Type B pancreatic cell (in vitro differentiated cells): ENCODE measurements at regions not wholly inside any gene's neighbourhood (a gene's known extent, or its start where the extent isn't known, plus 50 kb on each side); places are given as distances from the start of the nearest gene placed in this dataset.
"Not testable (repeated sequence)": the region's sequence is repeated elsewhere in the genome, so short reads cannot be mapped to it uniquely, and the experiment has no call there.

Source experiments
- DNase-seq: peaks from one replicate; pipeline ENCODE4 v3.0.0; 2021; ENCODE audit warnings: mixed read lengths; ENCODE audit not compliant: unreplicated experiment; ENCODE audit errors: extremely low spot score
- H3K27ac Mint-ChIP-seq: 2 replicates; pipeline ENCODE4 v1.8.0; 2021; ENCODE audit warnings: mild to moderate bottlenecking, mixed read lengths
- H3K27me3 Mint-ChIP-seq: 2 replicates; pipeline ENCODE4 v1.8.0; 2021; ENCODE audit warnings: mixed read lengths
- H3K36me3 Mint-ChIP-seq: 2 replicates; pipeline ENCODE4 v1.8.0; 2021; ENCODE audit warnings: mixed read lengths
- H3K4me1 Mint-ChIP-seq: one replicate; pipeline ENCODE4 v1.8.0; 2021; ENCODE audit warnings: mixed read lengths; ENCODE audit not compliant: unreplicated experiment
- H3K4me3 Mint-ChIP-seq: 2 replicates; pipeline ENCODE4 v1.8.0; 2021; ENCODE audit warnings: mild to moderate bottlenecking, mixed read lengths
- H3K9me3 Mint-ChIP-seq: 2 replicates; pipeline ENCODE4 v1.8.0; 2021; ENCODE audit warnings: mixed read lengths
- CTCF ChIP-seq: fragments of 200-600 bp; sonication (generic); conservative IDR thresholded peaks from 2 replicates; pipeline ENCODE4 v1.5.0; 2021; ENCODE audit warnings: antibody characterized with exemption, mild to moderate bottlenecking

- Mint-ChIP-seq H3K4me3 (no peak overlapping the region), H3K36me3 (no peaks in the 10 kb centered on the region), H3K4me1 (peaks cover 5% of the 10 kb centered on the region), H3K9me3 (no peaks in the 10 kb centered on the region), H3K27me3 (peaks cover 3% of the 10 kb centered on the region), H3K27ac (no peak overlapping the region)
- no peak for TF ChIP-seq CTCF
- no peak for DNase-seq
These were observed 174.5 kb downstream of the CD83 start for GRCh38 chr6:14292119-14292518.

GRCh38 chr6:14294270-14294951 is 176.8 kb downstream of the CD83 start:
- no peak overlapping the region for H3K4me3 Mint-ChIP-seq
- peaks cover 14% of the 10 kb centered on the region for H3K27me3 Mint-ChIP-seq
- H3K4me1 Mint-ChIP-seq: peaks cover 5% of the 10 kb centered on the region

GRCh38 chr6:14296698-14297097 is 179.1 kb downstream of the CD83 start:
- H3K4me3 Mint-ChIP-seq, H3K9me3 Mint-ChIP-seq, H3K27ac Mint-ChIP-seq, H3K36me3 Mint-ChIP-seq, H3K4me1 Mint-ChIP-seq, DNase-seq: not testable (repeated sequence)
- H3K27me3 Mint-ChIP-seq: peaks cover 30% of the 10 kb centered on the region

More at GRCh38 chr6:14294270-14294951, 176.8 kb downstream of the CD83 start:
- H3K9me3 Mint-ChIP-seq: no peaks in the 10 kb centered on the region
- no peak for DNase-seq
- H3K36me3 Mint-ChIP-seq: no peaks in the 10 kb centered on the region
- H3K27ac Mint-ChIP-seq: no peak overlapping the region
- no peak for TF ChIP-seq CTCF

GRCh38 chr6:14297118-14297517 is 179.5 kb downstream of the CD83 start:
- H3K27me3 Mint-ChIP-seq: peaks cover 31% of the 10 kb centered on the region
- H3K4me1 Mint-ChIP-seq, H3K9me3 Mint-ChIP-seq, H3K27ac Mint-ChIP-seq, H3K4me3 Mint-ChIP-seq, DNase-seq, H3K36me3 Mint-ChIP-seq: not testable (repeated sequence)

- H3K4me3 Mint-ChIP-seq: peak overlapping the region; percentile 14
- peaks cover 39% of the 10 kb centered on the region for H3K27me3 Mint-ChIP-seq
- not testable (repeated sequence) for H3K4me1 Mint-ChIP-seq, H3K27ac Mint-ChIP-seq, H3K9me3 Mint-ChIP-seq, H3K36me3 Mint-ChIP-seq, DNase-seq
These were observed 182.6 kb downstream of the CD83 start for GRCh38 chr6:14300189-14300588.

- not testable (repeated sequence) for H3K27ac Mint-ChIP-seq, H3K9me3 Mint-ChIP-seq, H3K36me3 Mint-ChIP-seq, H3K4me1 Mint-ChIP-seq, H3K4me3 Mint-ChIP-seq, DNase-seq
- H3K27me3 Mint-ChIP-seq: peaks cover 39% of the 10 kb centered on the region
These were observed 183.1 kb downstream of the CD83 start for GRCh38 chr6:14300721-14301120.

GRCh38 chr6:14301477-14301876 is 183.9 kb downstream of the CD83 start:
- not testable (repeated sequence) for DNase-seq, H3K4me1 Mint-ChIP-seq, H3K27ac Mint-ChIP-seq, H3K9me3 Mint-ChIP-seq, H3K36me3 Mint-ChIP-seq, H3K4me3 Mint-ChIP-seq
- H3K27me3 Mint-ChIP-seq: peaks cover 39% of the 10 kb centered on the region

- Mint-ChIP-seq H3K27me3 (peaks cover 23% of the 10 kb centered on the region), H3K36me3 (no peaks in the 10 kb centered on the region), H3K4me1 (peaks cover 9% of the 10 kb centered on the region), H3K9me3 (peaks cover 3% of the 10 kb centered on the region), H3K27ac (no peak overlapping the region), H3K4me3 (no peak overlapping the region)
- no peak for TF ChIP-seq CTCF
- no peak for DNase-seq
These were observed 187.6 kb downstream of the CD83 start for GRCh38 chr6:14305131-14305530.
